GM21619 (cell line): ENCODE measurements at regions not wholly inside any gene's neighbourhood (a gene's known extent, or its start where the extent isn't known, plus 50 kb on each side); places are given as distances from the start of the nearest gene placed in this dataset.

Experiments used
- ATAC-seq: cut with Tn5 transposase; IDR thresholded peaks from one replicate; pipeline ENCODE4 v1.9.1; 2021; ENCODE audit not compliant: unreplicated experiment

GRCh38 chr1:5349526-5349925 lies 642.7 kb downstream of the NPHP4 start:
- no peak for ATAC-seq

DNA sequence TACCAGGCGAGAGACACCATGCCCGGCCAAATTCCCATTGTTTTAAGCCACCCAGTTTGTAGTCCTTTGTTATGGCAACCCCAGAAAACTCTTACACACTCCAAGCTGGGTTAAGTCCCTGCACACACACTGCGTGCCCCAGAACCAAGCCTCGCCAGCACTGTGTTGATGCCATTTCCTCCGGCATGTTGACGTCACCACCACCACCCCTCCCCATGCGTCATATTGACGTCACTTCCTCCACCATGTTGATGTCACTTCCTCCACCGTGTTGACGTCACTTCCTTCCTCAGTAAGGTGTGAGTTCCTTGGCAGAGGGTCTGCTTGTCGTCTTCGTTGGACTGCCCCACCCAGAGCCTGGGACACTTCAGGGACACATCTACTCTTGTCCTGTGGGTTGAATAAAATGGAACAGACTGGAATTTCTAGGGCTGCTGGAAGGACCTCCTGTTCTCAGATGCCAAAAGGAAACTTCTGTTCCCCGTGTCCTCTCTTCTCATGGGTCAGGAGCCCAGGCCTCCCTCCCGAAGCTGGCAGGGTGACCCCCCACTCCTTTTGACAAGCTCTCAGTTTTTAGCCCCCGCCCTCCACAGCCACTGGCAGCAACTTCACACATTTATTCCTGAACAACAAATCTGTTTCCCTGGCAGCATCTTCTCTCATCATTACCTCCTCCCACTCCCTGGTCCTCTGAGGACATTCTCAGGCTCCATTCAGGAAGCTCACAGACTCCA lies 643.3 kb downstream of the NPHP4 start:
- ATAC-seq: no peak

GRCh38 chr1:5347726-5348125 lies 644.5 kb downstream of the NPHP4 start:
- ATAC-seq: no peak

DNA sequence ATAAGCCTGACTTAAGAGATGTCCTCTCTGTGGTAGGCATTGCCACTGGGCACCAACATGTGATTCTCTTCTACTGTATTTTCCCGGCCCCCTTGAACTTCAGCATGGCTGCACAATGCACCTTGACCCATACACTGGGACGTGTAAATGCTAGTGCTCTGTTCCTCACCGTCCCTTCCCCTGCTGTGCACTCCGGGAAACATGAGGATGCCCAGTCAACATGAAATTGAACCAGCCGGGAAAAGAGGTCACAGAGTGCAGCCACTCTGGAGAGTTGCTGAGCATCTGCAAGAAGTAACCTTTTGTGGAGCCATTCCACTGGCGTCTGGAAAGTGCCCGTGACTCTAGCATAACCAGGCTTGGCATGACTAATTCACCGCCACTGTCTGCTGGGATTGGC lies 646.7 kb downstream of the NPHP4 start:
- ATAC-seq: no peak

DNA sequence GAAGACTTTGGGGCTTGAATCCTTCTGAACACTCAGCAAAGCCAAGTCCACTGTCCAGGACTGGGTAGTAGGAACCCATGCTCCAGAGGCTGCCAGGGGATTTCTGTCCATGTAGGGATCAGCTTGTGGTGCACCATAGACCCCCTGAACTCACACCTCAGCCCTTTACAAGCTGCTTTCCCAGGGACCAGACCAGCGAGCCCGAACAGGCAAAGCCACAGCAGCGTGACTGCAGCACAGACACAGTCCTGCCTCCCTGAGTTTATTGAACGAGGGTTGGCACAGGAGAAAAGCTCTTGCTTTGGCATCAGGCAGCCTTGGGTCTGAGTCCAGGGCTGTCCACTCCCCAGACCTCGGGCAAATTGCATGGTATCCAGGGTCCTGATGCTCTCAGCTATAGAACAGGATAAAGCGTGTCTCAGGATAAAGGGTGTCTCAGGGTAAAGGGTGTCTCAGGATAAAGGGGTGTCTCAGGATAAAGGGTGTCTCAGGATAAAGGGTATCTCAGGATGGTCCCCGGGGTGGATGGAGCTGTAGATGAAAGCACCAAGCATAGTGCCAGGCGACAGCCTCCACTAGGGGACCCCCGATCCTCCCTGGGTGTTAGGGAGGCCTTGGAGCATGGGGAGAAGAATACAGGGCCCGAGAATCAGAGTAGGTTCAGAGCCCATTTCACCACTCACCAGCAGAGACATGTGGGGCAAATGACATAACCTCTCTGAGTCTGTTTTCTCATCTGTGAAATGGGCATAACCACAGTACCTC lies 648.8 kb downstream of the NPHP4 start:
- ATAC-seq: no peak

DNA sequence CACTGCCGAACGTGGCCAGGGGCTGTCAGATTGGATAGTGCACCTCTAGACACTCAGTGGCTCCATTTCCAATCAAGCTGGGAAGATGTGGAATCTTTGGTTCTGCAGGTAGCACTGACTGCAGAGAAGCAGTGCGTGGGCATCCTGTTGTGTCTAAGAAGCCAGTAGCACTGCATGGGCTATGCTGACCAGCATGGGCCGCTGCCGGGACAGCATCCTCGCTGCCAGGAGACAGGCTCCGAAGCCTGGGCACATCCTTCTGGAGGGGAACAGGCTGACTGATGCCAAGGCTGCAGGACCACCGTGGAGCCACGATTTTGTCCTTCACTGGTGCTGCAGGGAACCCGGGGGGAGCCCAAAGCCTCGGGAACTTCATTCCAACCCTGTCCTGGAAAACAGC lies 649.4 kb downstream of the NPHP4 start:
- ATAC-seq: no peak

DNA sequence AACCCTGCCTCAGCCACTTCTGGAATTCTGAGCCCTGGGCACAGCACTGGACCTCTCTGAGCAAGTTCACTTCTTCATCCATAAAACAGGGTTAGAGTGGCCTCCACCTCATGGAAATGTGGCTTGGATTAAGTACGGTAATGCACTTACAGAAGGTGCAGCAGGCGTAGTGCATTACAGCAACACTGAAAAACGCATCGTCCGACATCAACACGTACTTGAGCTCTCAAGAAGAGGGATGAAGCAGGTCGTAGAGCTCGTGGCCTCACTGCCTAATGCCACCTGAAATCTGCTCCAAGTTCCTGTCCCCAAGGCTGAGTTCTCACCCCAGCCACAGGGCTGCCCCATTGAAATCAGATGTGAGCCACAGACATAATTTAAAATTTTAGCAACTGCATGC lies 650.1 kb downstream of the NPHP4 start:
- ATAC-seq: no peak

GRCh38 chr1:5341471-5341870 lies 650.8 kb downstream of the NPHP4 start:
- no peak for ATAC-seq

GRCh38 chr1:5340560-5341130 lies 651.6 kb downstream of the NPHP4 start:
- no peak for ATAC-seq

DNA sequence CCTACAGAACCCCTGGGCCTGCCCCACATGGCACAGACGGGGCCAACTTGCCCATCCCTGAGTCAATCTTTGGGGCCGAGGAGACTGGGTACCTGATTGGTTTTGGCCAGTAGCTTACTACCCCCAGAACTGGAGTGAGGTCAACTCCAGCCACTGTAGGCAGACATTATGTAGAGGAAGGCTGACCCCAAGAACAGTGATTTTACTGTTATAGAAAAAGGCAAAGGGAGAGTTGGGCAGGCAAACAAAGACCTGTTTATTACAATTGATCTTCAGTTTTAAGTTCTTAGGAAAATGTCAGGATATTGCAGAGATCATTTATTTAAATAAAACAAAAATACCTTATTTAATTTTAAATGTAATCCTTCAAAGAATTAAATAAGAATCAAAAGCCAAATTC lies 653.8 kb downstream of the NPHP4 start:
- ATAC-seq: no peak

- ATAC-seq: no peak
Measured at GRCh38 chr1:5333291-5333690, 658.9 kb downstream of the NPHP4 start.

- no peak for ATAC-seq
Measured at GRCh38 chr1:5331101-5331500, 661.1 kb downstream of the NPHP4 start.

GRCh38 chr1:5329068-5329739 lies 663.0 kb downstream of the NPHP4 start:
- no peak for ATAC-seq

DNA sequence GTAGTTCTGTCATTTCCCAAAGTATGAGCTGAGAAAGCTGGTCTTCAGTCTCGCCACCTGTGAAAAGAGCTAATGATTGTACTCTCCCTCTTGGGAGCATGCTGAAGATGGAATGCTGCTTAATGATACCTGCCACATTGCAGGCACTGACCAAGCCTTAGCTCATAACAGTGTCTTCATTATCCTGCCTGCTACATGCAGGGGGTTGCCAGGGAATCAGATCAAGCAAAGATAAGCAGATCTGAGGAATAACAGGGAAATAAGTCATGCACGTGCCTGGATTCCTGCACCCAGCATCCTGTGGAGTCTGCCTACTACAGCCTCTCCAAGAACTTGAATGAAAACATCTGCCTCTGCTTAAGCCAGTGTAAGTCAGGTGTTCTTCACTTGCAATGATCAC lies 667.3 kb downstream of the NPHP4 start:
- ATAC-seq: no peak

DNA sequence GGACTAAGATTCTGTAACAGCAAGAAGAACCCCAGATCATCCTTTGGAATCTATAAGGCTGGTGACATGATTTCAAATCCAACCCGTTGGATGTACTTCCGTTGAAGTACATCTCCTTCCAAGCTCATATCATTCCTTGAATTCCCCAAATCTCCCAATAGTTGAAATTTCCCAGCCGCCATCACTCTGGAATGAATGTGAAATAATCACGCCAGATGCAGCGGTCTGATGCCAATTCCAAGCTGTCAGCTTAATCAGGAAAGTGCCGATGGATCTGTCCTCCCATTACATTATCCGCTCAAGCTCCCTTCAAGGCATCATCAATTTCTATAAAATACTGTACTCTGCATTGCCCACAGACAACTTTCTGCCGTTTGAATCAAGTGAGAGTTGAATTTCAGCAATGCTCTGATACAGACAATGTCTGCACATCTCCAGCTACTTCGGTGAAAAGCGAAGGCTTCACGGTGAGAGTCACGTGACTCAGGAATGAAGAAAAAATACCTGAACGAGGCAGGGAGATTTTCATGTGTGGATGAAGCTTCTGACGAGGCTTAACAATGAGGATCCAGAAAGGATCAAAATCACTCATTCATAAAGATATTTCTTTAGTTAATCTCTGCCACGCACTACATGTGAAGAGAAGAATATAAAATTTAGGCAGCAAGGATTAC lies 663.9 kb downstream of the AJAP1 start:
- no peak for ATAC-seq

DNA sequence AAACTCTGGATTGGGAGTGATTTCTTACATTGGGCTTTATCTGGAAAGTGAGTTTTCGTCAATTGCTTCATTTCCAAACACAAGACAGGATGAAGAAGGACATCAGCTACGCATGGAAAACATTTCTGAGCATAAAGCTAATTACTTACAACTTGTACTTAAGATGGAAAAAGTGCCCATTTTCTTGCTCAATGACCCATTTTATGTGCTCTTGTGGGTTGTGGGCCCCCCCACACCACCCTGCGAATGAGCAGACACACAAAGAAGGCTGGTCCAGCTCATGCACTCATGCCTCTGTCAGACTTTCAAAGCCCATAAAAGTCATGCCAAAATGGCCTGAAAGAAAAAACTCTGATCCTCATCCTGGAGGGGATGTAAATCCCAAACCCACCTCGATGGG lies 663.0 kb downstream of the AJAP1 start:
- no peak for ATAC-seq

GRCh38 chr1:5312862-5313261 lies 658.5 kb downstream of the AJAP1 start:
- no peak for ATAC-seq

DNA sequence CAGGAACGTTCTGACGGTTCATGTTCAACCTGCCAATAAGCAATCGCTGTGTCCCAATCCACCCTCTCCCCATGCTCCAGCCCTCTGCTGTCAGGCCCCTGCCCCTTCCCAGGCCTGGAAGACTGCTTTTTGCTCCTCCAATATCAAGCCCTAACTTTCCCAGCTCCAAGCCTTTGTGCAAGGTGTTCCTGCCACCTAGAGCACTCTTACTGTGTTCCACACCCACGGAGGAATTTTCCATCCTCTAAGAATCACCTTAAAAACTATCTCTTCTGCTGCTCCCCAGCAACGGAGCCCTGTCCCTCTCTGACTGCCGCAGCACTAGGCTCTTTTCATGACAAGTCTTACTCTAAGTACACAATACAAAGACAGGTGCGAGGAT lies 657.9 kb downstream of the AJAP1 start:
- no peak for ATAC-seq

DNA sequence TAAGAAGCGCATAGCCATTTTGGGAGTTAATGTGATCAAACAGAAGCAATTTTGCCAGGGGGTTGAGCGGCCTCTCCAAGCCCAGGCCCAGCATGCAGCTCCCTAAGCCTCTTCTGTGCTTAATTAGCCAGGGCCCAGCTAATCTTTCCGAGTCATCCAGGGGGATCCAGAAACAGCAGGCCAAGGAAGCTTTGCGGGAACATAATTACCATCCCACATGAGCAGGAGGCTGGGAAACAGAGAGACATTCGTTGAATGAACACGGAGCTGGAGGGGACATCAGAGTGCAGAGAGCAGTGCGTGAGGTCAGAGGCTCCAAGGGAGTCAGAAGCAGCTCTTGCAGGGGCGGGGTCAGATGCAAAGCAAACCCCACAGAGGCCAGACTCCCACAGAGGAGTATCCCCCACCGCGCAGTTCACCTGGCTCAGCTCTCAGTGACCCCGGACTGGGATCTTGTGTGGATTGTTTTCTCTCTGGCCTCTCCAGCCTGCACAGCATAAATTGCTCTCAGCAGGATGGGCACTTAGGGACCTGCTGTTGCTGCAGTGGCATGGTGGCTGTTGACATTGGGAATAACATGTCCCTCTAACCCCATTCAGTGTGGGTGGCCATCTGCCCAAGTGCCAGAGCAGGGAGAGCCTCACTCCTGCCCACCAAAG lies 657.4 kb downstream of the AJAP1 start:
- no peak for ATAC-seq

DNA sequence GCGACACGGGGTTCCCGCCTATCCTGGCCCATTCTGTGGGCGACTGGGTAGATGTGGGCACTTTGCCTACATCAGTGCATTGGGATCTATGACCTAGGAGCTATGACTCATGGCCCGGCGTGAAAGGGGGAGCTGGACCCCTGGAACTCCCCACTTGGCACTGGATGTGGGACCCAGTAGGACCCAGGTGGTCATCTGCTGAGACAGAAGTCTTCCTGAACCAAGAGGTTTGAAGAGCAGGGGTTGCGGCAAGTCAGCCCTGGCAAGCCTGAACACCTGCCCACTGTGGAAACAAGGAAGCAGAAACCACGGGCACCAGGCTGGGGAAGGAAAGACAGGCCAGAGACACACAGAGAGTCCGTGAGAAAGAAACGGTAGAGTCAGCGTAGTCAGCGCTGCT lies 656.7 kb downstream of the AJAP1 start:
- no peak for ATAC-seq

- no peak for ATAC-seq
Measured at GRCh38 chr1:5308249-5308648, 653.8 kb downstream of the AJAP1 start.
